ENCODE measurements at regions not wholly inside any gene's neighbourhood (a gene's known extent, or its start where the extent isn't known, plus 50 kb on each side); places are given as distances from the start of the nearest gene placed in this dataset.

- TF ChIP-seq CTCF (conservative IDR thresholded peaks at IDR 0.05; ENCODE audit: low read depth, low read length) (no peak), EZH2 (IDR thresholded peaks at IDR 0.05; ENCODE audit: borderline replicate concordance, low read depth, low read length, poor library complexity, severe bottlenecking) (no peak)
These were observed 51.5 kb upstream of the MYL10 start for GRCh38 chr7:101680406-101681145.

All from A673 (cell line).